Left renal cortex interstitium (tissue), 4 donors: ENCODE measurements at regions not wholly inside any gene's neighbourhood (a gene's known extent, or its start where the extent isn't known, plus 50 kb on each side); places are given as distances from the start of the nearest gene placed in this dataset.
A peak's percentile ranks its signal among the peaks of the same experiment; 100 is the strongest.
"Not testable (repeated sequence)": the region's sequence is repeated elsewhere in the genome, so short reads cannot be mapped to it uniquely, and the experiment has no call there.

Experiments
- DNase-seq, 4 donors: peaks; one replicate each; pipeline ENCODE4 v3.0.0-alpha.2; 2013; ENCODE audit warnings: low read depth in 4 of 4, low spot score in 2 of 4, missing footprints in 1 of 4

DNA sequence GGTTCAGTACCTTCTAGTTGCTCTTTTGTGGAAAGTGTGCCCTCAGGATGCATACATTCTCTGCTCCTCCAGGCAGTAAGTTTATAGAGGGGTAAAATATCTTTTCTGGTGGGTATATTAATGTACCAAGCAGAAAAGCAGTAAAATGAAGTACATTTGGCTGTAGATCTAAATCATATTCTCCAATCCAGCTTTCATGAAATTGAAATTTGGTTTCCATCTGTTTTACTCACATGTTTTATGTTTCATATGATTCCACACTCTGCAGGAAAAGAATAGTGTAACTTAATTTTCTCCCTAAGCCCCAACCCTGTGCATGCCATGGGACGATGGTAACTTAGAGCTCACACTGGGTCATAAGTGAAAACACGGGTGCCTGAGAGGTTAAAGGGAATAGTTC is 172.3 kb downstream of the AKAIN1 start:
- no peak for DNase-seq

DNA sequence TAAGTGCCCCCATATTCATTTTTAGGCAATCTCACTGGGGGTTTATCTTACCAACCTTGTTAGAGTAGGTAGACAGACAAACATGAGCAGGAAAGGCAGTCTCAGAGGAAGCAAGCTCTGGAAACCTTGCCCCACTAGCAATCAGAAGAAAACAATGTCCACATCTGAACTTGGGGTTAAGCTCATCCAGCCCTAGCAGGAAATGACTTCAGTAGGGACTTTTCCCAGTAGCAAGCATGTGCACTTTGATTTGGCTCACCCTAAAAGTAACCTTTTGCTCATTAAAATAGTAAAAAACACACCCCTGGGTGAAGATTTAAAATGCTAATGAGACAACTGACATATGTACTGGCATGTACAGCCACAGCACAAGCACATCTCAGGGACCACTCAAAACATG is 175.5 kb downstream of the AKAIN1 start:
- no peak for DNase-seq

- DNase-seq: no peak
Observed at GRCh38 chr18:5015213-5015612, 181.8 kb downstream of the AKAIN1 start.

GRCh38 chr18:5004031-5004820 is 192.8 kb downstream of the AKAIN1 start:
- not testable (repeated sequence) for DNase-seq

DNA sequence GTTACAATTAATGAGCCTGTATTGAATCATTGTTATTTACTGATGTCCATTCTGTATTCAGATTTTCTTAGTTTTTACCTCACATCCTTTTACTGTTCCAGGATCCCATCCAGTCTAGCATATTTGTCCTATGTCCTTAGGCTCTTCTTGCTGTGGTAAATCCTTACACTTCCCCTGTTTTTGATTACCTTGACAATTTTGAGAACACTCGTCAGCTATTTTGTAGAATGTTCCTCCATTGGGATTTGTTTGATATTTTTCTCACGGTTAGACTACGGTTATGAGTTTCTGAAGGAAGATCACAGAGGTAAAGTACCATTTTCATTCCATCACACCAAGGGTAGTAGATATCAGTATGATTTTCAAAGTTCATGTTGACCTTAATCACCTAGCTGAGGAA is 202.3 kb downstream of the AKAIN1 start:
- DNase-seq: no peak

DNA sequence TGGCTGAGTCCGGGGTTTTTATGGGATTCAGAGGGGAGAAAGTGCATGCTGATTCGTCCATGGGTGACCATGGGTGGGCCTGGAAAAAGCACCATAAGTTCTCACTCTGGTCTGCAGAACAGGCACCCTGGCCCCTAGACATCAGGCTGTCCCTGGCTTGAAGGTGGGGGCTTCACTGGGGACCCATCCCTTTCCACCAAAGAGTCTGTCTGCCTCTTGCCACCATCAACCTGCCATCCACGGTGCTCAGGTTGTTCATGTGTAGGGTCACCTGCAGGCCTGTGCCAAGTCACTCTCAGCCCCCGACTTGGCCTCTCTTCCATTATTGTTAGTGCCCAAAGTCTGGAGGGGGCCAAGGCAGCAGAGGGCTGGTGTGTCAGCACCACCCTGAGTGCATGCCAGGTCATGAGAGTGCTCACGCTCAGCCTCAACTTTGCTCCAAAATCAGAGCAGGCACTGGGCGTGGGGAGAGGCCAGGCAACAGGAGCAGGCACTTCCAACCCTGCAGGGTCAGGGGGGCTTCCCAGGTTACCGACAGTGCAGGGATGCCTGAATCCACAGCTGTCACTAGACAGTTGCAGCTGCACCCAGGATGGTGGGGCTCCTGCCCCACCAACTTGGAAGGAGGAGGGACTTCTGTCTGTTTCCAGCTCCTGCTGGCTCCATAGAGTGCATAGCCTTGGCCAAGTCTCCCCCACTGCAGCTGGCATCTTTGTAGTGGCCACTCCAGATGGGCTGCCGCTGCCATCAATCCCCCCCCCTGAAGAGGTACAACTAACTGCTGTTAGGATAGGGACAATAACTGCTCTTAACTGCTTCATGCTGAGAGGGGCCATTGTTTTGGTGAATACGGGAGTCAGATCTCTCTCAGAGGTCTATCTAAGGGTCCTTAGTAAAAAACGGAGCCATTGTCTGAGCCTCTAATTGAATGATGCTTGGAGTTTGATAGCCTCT is 209.3 kb downstream of the AKAIN1 start:
- DNase-seq: no peak

DNA sequence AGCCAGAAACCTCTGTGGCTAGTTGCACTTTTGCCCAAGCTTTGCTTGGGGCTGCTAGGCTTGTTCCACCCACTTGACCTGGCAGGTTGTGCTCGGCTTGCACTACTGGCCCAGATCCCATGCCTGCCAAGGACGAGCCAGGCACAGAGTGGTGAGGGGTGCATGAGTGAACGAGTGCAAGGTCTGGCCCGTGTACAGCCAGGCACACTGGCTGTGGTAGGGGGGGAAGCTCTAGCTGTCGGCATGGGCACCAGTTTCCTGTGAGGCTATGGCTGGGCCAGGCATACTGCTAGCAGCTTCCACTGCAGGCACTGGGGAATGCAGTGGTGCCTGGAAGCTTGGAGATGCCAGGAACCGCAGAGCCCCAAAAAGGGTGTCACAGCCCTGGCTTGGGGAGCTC is 210.4 kb downstream of the AKAIN1 start:
- no peak for DNase-seq

DNA sequence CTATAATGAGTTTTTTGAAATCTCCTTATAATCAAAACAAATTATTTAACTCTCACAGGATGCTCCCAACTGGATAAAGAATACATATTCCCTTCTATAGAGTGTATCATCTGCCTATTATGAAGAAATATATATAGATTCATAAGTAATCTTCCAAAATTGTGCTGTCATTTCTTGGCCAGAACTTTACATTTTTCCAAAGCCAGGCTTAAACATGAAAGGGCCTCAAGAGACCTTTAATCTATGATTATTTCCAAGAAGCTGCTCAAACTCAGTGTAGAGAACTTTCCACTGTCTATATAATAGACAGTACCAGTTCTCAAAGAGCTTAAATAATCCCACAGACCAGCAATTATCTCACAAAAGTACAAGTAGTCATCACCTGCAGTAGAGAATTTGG is 211.0 kb downstream of the AKAIN1 start:
- no peak for DNase-seq

DNA sequence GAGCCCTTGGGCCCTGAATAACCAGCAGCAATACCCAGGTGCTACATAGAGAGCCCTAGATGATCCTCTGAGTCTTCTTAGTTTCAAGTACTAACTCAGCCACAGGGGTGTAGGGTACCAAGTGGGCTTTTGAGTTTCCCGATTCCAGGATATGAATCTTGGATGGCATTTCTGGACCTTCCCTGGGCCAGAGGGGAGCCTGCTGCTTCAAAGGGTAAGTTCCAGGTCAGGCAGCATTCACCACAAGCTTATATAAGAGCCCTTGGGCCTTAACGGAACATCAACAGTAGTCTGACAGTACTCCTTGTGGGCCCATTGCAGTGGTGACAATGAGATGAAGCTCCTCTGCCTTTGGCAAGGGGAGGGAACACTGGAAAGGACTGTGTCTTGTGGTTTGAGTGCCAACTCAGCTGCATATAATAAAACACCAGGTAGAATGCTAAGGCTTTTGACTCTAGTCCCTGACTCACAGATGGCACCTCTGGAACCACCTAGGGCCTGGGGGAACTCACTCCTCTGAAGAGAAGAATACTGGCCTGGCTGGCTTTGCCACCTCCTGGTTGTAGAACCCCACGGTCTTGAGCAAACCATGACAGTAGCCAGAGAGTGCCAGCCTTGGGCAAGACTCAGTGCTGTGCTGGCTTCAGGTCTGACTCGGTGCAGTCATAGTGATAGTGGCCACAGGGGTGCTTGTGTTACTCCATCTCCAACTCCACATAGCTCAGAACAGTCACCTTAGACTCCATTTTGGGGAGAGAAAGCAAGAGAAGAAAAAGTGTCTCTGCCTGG is 235.7 kb downstream of the AKAIN1 start:
- no peak for DNase-seq

DNA sequence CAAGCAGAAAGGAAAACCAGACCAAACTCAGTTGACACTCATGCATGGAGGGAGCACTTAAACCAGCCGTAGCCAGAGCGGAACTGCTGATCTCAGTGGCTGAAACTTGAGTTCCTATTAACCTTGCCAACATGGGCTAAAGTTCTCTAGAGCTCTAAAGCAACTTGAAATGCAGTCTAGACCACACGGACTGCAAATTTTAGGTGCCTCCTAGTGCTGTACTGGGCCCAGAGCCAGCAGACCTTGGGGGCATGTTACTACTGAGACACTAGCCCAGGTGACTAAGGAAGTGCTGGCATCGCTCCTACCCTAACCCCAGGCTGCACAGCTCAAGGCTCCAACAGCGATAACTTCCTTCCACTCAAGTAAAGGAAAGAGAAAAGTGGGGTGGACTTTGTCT is 236.5 kb downstream of the AKAIN1 start:
- no peak for DNase-seq

- no peak for DNase-seq
Observed at GRCh38 chr18:4931209-4931608, 265.8 kb downstream of the AKAIN1 start.

DNA sequence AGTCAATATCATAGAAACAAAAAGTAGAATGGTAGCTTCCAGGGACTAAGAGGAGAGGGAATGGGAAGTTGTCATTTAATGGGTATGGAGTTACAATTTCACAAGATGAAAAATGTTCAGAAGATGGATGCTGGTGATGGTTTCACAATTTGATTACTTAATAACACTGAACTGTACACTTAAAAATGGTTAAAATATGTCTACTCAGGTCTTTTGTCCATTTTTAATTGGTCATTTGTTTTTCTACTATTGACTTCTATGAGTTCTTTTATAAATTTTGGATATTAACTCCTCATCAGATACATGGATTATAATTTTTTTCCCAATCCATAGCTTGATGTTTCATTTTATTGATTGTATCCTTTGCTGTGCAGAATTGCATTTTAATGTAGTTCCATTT is 275.5 kb downstream of the AKAIN1 start:
- no peak for DNase-seq

GRCh38 chr18:4917509-4917908 is 279.5 kb downstream of the AKAIN1 start:
- DNase-seq: not testable (repeated sequence)

DNA sequence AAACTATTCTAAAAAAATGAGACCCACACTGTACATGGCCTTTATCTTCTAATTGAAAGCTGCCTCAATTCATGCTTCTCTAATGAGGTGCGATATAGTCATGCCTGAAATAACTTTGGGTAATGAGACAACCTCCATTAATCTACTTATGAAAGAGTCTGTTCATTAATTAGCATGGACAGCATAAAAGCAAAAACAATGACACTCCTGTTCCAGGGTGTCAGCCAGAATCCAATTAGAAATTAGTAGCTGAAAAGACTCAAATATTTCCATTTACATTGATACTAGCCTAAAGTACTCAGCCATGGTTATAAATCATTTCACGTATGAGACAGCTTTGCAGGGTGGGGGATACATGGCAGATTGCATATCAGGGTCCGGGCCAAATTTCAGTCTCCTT is 288.7 kb downstream of the AKAIN1 start:
- no peak for DNase-seq

DNA sequence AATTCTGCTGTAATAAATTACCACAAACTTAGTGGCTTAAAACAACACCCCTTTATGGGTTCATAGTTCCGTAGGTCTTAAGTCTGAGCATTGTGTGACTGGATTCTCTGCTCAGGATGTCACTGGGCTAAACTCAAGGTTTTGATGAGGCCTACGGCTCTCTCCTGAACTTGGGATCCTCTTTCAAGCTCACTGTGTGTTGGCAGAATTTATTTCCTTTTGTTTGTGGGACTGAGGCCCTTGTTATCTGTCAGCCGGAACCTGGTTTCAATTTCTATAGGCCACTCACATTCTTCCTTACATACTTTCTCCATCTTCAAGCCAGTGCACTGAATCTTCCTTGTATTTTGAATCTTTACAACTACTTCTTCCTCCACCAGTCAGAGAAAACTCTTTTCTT is 290.2 kb downstream of the AKAIN1 start:
- DNase-seq: peak in 1 of 4 donors; percentile 12

- peak in 1 of 4 donors; percentile 19 for DNase-seq
Observed at GRCh38 chr18:4888251-4889040, 308.6 kb downstream of the AKAIN1 start.

DNA sequence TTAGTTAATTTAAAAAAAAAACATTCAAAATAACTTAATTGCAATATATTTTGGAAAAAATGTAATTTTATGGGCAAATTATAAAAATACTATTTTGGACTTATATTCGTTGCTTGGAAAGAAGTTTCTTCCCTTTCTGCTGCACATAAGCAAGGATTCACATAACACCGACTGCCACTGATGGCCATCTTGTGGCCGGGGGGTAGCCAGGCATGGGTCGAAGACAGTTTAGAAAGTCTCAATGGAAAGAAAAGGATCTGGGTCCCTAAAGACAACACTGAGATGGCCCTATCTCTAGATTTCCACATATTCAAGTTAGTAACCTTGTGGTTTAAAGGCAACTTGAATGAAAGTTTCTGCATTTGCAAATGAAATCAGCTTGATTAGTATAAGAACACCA is 318.6 kb downstream of the AKAIN1 start:
- no peak for DNase-seq

- no peak for DNase-seq
Observed at GRCh38 chr18:4871197-4871596, 325.9 kb downstream of the AKAIN1 start.

GRCh38 chr18:4870177-4870773 is 326.8 kb downstream of the AKAIN1 start:
- DNase-seq: no peak

DNA sequence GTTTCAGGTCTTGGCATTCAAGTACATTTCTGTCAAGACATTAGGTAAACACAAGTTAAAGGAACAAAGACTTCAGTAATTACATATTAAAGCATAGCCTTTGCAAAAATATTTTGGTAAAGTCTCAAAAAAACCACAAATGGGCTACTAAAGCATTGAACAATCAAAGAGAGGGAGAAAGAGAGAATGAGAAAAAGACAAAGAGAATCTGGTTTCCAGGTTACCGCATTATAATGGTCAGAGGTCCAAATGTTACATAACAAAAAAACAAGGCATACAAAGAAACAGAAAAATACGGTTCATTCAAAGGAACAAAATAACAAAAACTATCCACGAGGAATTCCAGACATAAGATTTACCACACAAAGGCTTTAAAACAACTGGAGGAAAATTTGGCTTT is 327.9 kb downstream of the AKAIN1 start:
- no peak for DNase-seq
